ENCODE measurements at regions not wholly inside any gene's neighbourhood (a gene's known extent, or its start where the extent isn't known, plus 50 kb on each side); places are given as distances from the start of the nearest gene placed in this dataset.

DNA sequence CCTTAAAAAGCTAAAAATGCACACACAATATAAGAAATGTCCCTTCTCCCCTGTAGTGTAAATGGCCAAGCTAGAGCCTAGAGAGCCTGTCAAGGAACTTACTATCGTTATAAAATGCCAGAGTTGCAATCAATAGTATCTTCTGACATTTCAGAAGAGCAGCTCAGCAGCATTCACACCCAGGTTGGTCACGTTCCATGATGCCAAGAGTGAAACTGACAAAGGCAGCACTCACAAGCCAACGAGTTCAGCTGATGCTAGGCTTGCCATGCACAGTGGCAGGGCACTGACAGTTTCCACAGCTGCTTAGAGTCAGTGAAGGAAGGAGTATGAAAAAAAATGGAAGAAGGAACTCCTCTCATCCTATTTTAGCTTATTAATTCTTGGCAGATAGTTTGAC lies 331.4 kb upstream of the CCDC54 start:
- TF ChIP-seq, protein P1, sequence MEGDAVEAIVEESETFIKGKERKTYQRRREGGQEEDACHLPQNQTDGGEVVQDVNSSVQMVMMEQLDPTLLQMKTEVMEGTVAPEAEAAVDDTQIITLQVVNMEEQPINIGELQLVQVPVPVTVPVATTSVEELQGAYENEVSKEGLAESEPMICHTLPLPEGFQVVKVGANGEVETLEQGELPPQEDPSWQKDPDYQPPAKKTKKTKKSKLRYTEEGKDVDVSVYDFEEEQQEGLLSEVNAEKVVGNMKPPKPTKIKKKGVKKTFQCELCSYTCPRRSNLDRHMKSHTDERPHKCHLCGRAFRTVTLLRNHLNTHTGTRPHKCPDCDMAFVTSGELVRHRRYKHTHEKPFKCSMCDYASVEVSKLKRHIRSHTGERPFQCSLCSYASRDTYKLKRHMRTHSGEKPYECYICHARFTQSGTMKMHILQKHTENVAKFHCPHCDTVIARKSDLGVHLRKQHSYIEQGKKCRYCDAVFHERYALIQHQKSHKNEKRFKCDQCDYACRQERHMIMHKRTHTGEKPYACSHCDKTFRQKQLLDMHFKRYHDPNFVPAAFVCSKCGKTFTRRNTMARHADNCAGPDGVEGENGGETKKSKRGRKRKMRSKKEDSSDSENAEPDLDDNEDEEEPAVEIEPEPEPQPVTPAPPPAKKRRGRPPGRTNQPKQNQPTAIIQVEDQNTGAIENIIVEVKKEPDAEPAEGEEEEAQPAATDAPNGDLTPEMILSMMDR (IDR thresholded peaks at IDR 0.05) = no peak
- ATAC-seq = no peak
- Histone ChIP-seq H3K9me3 (no peaks in the 10 kb centered on the region), H3K4me1 (no peaks in the 10 kb centered on the region), H3K27me3 (no peaks in the 10 kb centered on the region), H3K36me3 (no peaks in the 10 kb centered on the region), H3K27ac (no peak overlapping the region), H3K4me3 (no peak overlapping the region)
- no peak for DNase-seq
- intact Hi-C loops (cut with DNase I) = no loop called here

DNA sequence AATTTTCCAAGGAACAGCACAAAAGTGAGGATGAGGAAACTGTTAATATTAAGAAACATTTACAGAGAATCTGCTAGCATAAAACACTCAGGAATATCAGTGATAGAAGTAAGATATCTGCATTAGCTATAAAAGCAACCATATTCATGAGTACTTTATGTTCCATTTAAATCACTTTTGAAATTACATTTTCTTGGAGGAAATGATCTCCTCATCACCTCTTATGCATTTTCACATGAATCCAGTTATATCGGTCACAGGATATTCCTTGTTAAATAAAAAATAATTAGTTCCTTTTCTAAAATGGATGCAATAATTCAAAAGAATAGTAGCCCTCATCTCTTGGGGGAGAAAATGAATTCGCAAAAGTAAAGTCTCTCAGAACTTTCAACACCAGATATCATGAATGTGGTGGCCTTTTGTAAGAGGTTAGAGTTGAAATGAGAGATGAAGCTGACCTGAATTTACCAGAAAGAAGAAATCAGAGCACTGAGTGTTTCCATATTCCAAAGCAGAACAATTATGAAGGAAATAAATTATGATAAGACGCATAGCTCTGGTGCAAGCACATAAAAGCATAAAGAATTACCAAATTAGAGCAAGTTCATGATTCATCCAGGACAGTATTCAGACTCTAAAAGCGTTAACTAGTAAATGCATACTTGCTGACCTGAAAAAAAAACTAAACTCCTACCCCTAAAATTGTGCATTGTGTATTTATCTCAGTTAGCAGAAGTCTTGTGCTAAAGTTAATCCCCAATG lies 321.9 kb upstream of the CCDC54 start:
- no peak for ATAC-seq

DNA sequence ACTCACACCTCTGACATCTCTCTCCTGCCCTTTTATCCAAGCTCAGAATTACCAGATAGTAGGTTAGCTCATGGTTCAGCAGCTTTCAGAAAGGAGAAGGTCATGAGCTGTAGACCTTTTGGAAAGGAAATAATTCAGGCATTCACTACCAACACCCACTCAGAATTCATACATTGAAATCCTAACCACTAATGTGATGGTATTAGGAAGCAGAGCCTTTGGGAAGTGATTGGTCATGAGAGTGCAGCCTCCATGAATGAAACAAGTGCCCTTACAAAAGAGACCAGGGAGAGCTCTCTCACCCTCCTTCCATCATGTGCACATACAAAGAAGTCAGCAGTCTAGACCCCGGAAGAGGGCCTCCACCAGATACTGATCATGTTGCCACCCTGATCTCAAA lies 315.8 kb upstream of the CCDC54 start:
- TF ChIP-seq, protein P1 (IDR thresholded peaks at IDR 0.05) = no peak
- Histone ChIP-seq H3K4me1 (no peaks in the 10 kb centered on the region), H3K27ac (no peak overlapping the region), H3K36me3 (no peaks in the 10 kb centered on the region), H3K4me3 (no peak overlapping the region), H3K27me3 (no peaks in the 10 kb centered on the region), H3K9me3 (no peaks in the 10 kb centered on the region)
- intact Hi-C loops (cut with DNase I) = no loop called here
- ATAC-seq (no peak), DNase-seq (no peak)

More for the DNA sequence above, 321.9 kb upstream of the CCDC54 start:
- H3K4me1 ChIP-seq = no peaks in the 10 kb centered on the region
- H3K36me3 ChIP-seq = no peaks in the 10 kb centered on the region
- H3K9me3 ChIP-seq = no peaks in the 10 kb centered on the region
- no peak for DNase-seq
- intact Hi-C loops (cut with DNase I) = no loop called here
- no peaks in the 10 kb centered on the region for H3K27me3 ChIP-seq
- no peak overlapping the region for H3K27ac ChIP-seq
- H3K4me3 ChIP-seq = no peak overlapping the region
- TF ChIP-seq, protein P1 (IDR thresholded peaks at IDR 0.05) = no peak

DNA sequence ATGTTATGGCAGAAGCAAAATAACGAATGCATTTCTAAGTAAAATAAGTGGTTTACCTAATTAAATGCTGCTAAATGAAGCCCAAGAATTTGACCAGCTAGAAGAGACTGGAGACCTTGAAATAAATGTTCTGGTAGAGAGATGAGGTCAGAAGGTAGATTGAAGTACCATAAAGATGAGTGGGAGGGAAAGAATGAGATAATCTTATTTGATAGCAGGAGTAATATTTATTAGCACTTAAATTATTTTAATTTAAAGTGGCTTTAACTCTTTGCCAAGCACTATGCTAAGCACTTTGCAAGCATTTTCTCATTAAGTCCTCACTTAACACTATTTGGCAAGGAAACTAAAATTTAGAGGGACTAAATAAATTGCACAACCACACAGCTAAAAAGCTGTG lies 314.9 kb upstream of the CCDC54 start:
- Histone ChIP-seq H3K27me3 (no peaks in the 10 kb centered on the region), H3K36me3 (no peaks in the 10 kb centered on the region), H3K4me1 (no peaks in the 10 kb centered on the region), H3K27ac (no peak overlapping the region), H3K9me3 (no peaks in the 10 kb centered on the region), H3K4me3 (no peak overlapping the region)
- intact Hi-C loops (cut with DNase I) = no loop called here
- no peak for DNase-seq
- TF ChIP-seq, protein P1 (IDR thresholded peaks at IDR 0.05) = no peak
- ATAC-seq = no peak

DNA sequence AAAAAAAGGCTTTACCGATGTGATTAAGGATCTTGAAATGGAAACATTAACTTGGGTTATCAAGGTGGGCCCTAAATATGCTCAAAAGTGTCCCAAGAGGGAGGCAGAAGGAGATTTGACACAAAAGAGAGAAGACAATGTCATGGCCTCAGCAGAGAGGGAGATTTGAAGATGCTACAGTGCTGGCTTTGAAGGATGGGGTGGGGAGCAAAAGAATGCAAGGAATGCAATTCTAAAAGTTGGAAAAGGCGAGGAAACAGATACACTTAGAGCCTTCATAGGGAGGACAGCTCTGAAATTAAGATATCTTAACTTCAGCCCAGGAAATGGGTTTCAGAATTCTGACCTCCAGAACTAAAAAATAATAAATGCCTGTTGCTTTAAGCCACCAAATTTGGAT lies 314.5 kb upstream of the CCDC54 start:
- TF ChIP-seq, protein P1 (IDR thresholded peaks at IDR 0.05) = no peak
- H3K9me3 ChIP-seq = no peaks in the 10 kb centered on the region
- H3K4me1 ChIP-seq = no peaks in the 10 kb centered on the region
- ATAC-seq = no peak
- no peaks in the 10 kb centered on the region for H3K36me3 ChIP-seq
- intact Hi-C loops (cut with DNase I) = no loop called here
- H3K4me3 ChIP-seq = no peak overlapping the region
- no peak overlapping the region for H3K27ac ChIP-seq
- DNase-seq = no peak
- no peaks in the 10 kb centered on the region for H3K27me3 ChIP-seq

DNA sequence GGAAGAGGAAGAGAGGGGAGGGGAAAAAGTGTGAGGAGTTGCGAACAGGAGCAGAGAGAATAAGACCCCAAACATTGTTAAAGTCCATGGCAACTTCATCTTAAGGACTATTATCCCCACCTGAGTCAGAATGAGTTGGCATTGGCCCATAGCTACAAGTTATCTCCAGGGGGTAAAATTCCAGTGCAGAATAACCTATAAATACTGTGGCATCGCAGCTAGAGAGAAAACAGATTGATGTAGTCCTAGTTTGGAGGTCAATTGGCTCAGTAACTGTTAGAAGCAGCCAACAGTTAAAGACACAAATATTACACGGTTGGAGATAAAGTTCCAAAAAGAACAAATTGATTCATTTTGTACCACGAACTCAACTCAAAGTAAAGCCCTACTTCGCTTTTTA lies 313.9 kb upstream of the CCDC54 start:
- Histone ChIP-seq H3K27me3 (no peaks in the 10 kb centered on the region), H3K36me3 (no peaks in the 10 kb centered on the region), H3K27ac (no peak overlapping the region), H3K4me1 (no peaks in the 10 kb centered on the region), H3K9me3 (no peaks in the 10 kb centered on the region), H3K4me3 (no peak overlapping the region)
- TF ChIP-seq, protein P1 (IDR thresholded peaks at IDR 0.05) = no peak
- ATAC-seq (no peak), DNase-seq (no peak)
- intact Hi-C loops (cut with DNase I) = no loop called here
